HCT116 (cell line): ENCODE measurements at regions not wholly inside any gene's neighbourhood (a gene's known extent, or its start where the extent isn't known, plus 50 kb on each side); places are given as distances from the start of the nearest gene placed in this dataset.

ENCODE experiments used
- ATAC-seq: fragments of 200-7000 bp; cut with Tn5 transposase; 2 replicates; pipeline ENCODE4 v1.9.1; 2020; ENCODE audit warnings: mild to moderate bottlenecking, moderate library complexity
- BruUV-seq: library from RNA; stranded (reverse); fragments of 400-500 nt; replicated peaks from 2 replicates; lab custom pipeline; 2021; lab: Mats Ljungman, UMichigan
- CTCF ChIA-PET: fragments of 300-600 bp; sonication (Branson Sonifier 250); formaldehyde crosslinking; loops from one replicate; lab custom pipeline; 2021; ENCODE audit warnings: antibody characterized with exemption; lab: Charles Lee
- POLR2A ChIA-PET: fragments of 300-600, 350-600 bp; sonication (Branson Sonifier 250); formaldehyde crosslinking; loops from one replicate; lab custom pipeline; 2021; ENCODE audit warnings: antibody characterized with exemption; lab: Charles Lee
- RAD21 ChIA-PET, 2 experiments: fragments of 300-600 bp; sonication (Branson Sonifier 250); formaldehyde crosslinking; loops; one replicate each; lab custom pipeline; 2023; ENCODE audit warnings: low total read pairs in 2 of 2; ENCODE audit not compliant: uncharacterized antibody in 2 of 2, unreplicated experiment in 2 of 2, low non-redundant PET in 1 of 2; lab: Charles Lee
- DNase-seq: peaks from one replicate; pipeline ENCODE4 v3.0.0-alpha.2; 2010; ENCODE audit warnings: low read depth, low spot score
- H2AFZ ChIP-seq: fragments of 200-600 bp; shearing (Covaris generic), sonication (generic); 2 replicates; pipeline ENCODE4 v1.6.1; 2017; ENCODE audit warnings: low read depth, mixed run types, mixed read lengths, antibody characterized with exemption, low read length; ENCODE audit not compliant: poor library complexity, severe bottlenecking
- H3K27ac ChIP-seq: 2 replicates; pipeline ENCODE4 v1.5.1; 2012; ENCODE audit warnings: low read depth, low read length
- H3K27me3 ChIP-seq: fragments of 200-600 bp; sonication (generic); 2 replicates; pipeline ENCODE4 v1.6.1; 2016; ENCODE audit warnings: mixed run types, low read length, mixed read lengths; ENCODE audit not compliant: insufficient read depth
- H3K36me3 ChIP-seq, 2 experiments: fragments of 200-500 bp in 1 of 2; fragments of 200-600 bp in 1 of 2; sonication (Bioruptor generic) in 1 of 2; sonication (generic) in 1 of 2; 2 replicates each; pipeline versions ENCODE4 v1.5.1 to v1.6.1; 2014 to 2016; ENCODE audit warnings: low read length in 2 of 2, inconsistent platforms in 1 of 2, mixed read lengths in 1 of 2, mixed run types in 1 of 2; ENCODE audit not compliant: insufficient read depth in 2 of 2, control insufficient read depth in 1 of 2
- H3K4me1 ChIP-seq, 2 experiments: fragments of 200-600 bp in 1 of 2; sonication (generic) in 1 of 2; 2 replicates each; pipeline versions ENCODE4 v1.5.1 to v1.6.1; 2012 to 2017; ENCODE audit warnings: low read length in 2 of 2, inconsistent platforms in 1 of 2, mild to moderate bottlenecking in 1 of 2, mixed read lengths in 1 of 2, mixed run types in 1 of 2, moderate library complexity in 1 of 2; ENCODE audit not compliant: insufficient read depth in 2 of 2, control insufficient read depth in 1 of 2
- H3K4me2 ChIP-seq: fragments of 200-600 bp; sonication (generic); 2 replicates; pipeline ENCODE4 v1.6.1; 2017; ENCODE audit warnings: mixed run types, low read length, mixed read lengths
- H3K4me3 ChIP-seq, 2 experiments: fragments of 200-600 bp in 1 of 2; sonication (generic) in 1 of 2; replicated peaks in 1 of 2; 2 replicates each; pipeline ENCODE4 v1.5.1; 2011 to 2016; ENCODE audit warnings: low read length in 2 of 2, control low read depth in 1 of 2, low read depth in 1 of 2, mild to moderate bottlenecking in 1 of 2, mixed read lengths in 1 of 2, mixed run types in 1 of 2
- H3K79me2 ChIP-seq: fragments of 200-600 bp; sonication (generic); 2 replicates; pipeline ENCODE4 v1.6.1; 2017; ENCODE audit warnings: mild to moderate bottlenecking, mixed run types, low read length, moderate library complexity, mixed read lengths; ENCODE audit not compliant: insufficient read depth
- H3K9ac ChIP-seq: fragments of 200-600 bp; sonication (generic); 2 replicates; pipeline ENCODE4 v1.6.1; 2016; ENCODE audit warnings: low read length, mixed read lengths
- H3K9me2 ChIP-seq: fragments of 200-600 bp; sonication (generic), shearing (Covaris generic); 2 replicates; pipeline ENCODE4 v1.6.1; 2017; ENCODE audit warnings: mixed run types, mild to moderate bottlenecking, moderate library complexity; ENCODE audit not compliant: insufficient read depth
- H3K9me3 ChIP-seq, 2 experiments: fragments of 200-500 bp in 1 of 2; fragments of 200-600 bp in 1 of 2; sonication (Bioruptor generic) in 1 of 2; sonication (generic) in 1 of 2; 2 replicates each; pipeline ENCODE4 v1.6.1; 2014 to 2017; ENCODE audit warnings: low read length in 2 of 2, mixed read lengths in 2 of 2, inconsistent platforms in 1 of 2, low read depth in 1 of 2, mild to moderate bottlenecking in 1 of 2, mixed run types in 1 of 2, moderate library complexity in 1 of 2; ENCODE audit not compliant: control insufficient read depth in 1 of 2, insufficient read depth in 1 of 2
- H4K20me1 ChIP-seq: fragments of 200-600 bp; sonication (generic), shearing (Covaris generic); 2 replicates; pipeline ENCODE4 v1.6.1; 2017; ENCODE audit warnings: mixed run types, mild to moderate bottlenecking, moderate library complexity; ENCODE audit not compliant: insufficient read depth
- CEBPB ChIP-seq: IDR thresholded peaks from 2 replicates; pipeline ENCODE4 v1.6.1; 2012; ENCODE audit warnings: low read depth
- ELF1 ChIP-seq: IDR thresholded peaks from 2 replicates; pipeline ENCODE4 v1.6.1; 2012; ENCODE audit warnings: low read depth, borderline replicate concordance
- EZH2 ChIP-seq: fragments of 200-600 bp; sonication (generic); IDR thresholded peaks from 2 replicates; pipeline ENCODE4 v1.6.1; 2017; ENCODE audit warnings: antibody characterized with exemption, mixed run types
- EZH2phosphoT487 ChIP-seq: fragments of 200-600 bp; IDR thresholded peaks from 2 replicates; pipeline ENCODE4 v1.6.1; 2018; ENCODE audit warnings: antibody characterized with exemption, borderline replicate concordance
- FOSL1 ChIP-seq: IDR thresholded peaks from 2 replicates; pipeline ENCODE4 v1.6.1; 2012; ENCODE audit warnings: low read depth
- POLR2A ChIP-seq: IDR thresholded peaks from 2 replicates; pipeline ENCODE4 v1.7.0; 2011; ENCODE audit warnings: borderline replicate concordance; ENCODE audit not compliant: insufficient read depth, insufficient read length; ENCODE audit errors: extremely low read depth
- POLR2AphosphoS5 ChIP-seq: IDR thresholded peaks from 2 replicates; pipeline ENCODE4 v1.6.1; 2011; ENCODE audit warnings: mild to moderate bottlenecking, low read depth, low read length, moderate library complexity
- RAD21 ChIP-seq: IDR thresholded peaks from 2 replicates; pipeline ENCODE4 v1.6.1; 2012; ENCODE audit warnings: low read depth, mild to moderate bottlenecking
- SIN3A ChIP-seq: IDR thresholded peaks from 2 replicates; pipeline ENCODE4 v1.6.1; 2012; ENCODE audit warnings: low read depth
- SP1 ChIP-seq: IDR thresholded peaks from 2 replicates; pipeline ENCODE4 v1.6.1; 2012; ENCODE audit warnings: low read depth
- ZNF274 ChIP-seq: fragments of 200-500 bp; sonication (Bioruptor generic); IDR thresholded peaks from 2 replicates; pipeline ENCODE4 v1.6.1; 2014; ENCODE audit warnings: mild to moderate bottlenecking, low read depth, low read length, inconsistent platforms
- intact Hi-C: fragments of 100-400 bp; cut with micrococcal nuclease; formaldehyde crosslinking; loops from 2 replicates; pipeline ENCODE4 v1.10.0; 2022
- TF ChIP-seq, protein P1 (sequence below): IDR thresholded peaks from 2 replicates; pipeline ENCODE4 v1.6.1; 2012
- TF ChIP-seq, protein P2 (sequence below): IDR thresholded peaks from 2 replicates; pipeline ENCODE4 v1.6.1; 2011; ENCODE audit warnings: mild to moderate bottlenecking, low read length, moderate library complexity; ENCODE audit not compliant: insufficient replicate concordance; ENCODE audit errors: extremely low read depth
- TF ChIP-seq, protein P3 (sequence below), 3 experiments: fragments of 200-600 bp in 1 of 3; sonication (generic) in 1 of 3; IDR thresholded peaks in 2 of 3; conservative IDR thresholded peaks in 1 of 3; 2 replicates each; pipeline ENCODE4 v1.5.1; 2012 to 2017; ENCODE audit warnings: low read depth in 2 of 3, low read length in 2 of 3, antibody characterized with exemption in 1 of 3, borderline replicate concordance in 1 of 3, control low read depth in 1 of 3, mild to moderate bottlenecking in 1 of 3, mixed read lengths in 1 of 3, mixed run types in 1 of 3, moderate library complexity in 1 of 3; ENCODE audit not compliant: insufficient read depth in 1 of 3
- TF ChIP-seq, protein P4 (sequence below): IDR thresholded peaks from 2 replicates; pipeline ENCODE4 v1.6.1; 2012

DNA sequence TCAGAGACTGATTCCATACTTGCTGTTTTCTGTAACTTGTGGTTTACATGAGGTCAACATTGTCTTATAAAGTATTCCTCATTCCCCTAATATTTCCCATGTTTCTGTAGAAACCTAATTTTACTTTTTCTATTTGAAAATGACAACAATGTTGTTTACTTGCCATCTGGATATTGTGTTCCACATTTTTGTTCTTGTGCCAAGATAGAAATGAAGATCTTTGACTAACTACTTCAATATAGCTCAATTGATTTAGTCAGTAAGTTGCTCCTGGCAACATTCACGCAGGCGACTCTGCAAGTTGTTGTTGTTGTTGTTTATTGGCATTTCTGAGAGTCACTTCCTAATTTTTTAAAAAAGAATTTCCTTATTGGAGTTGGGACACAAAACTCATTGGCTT, 69.5 kb downstream of the CAVIN2 start:
- no peaks in the 10 kb centered on the region for H3K4me1 ChIP-seq
- BruUV-seq: no TSS peak
- CTCF ChIA-PET: no interaction called here

More for the DNA sequence above, 69.5 kb downstream of the CAVIN2 start:
- ATAC-seq (no peak), DNase-seq (no peak)
- H3K79me2 ChIP-seq: no peaks in the 10 kb centered on the region
- no peaks in the 10 kb centered on the region for H3K9me2 ChIP-seq
- TF ChIP-seq SIN3A (no peak), POLR2A (no peak), SP1 (no peak), EZH2phosphoT487 (no peak), EZH2 (no peak), CEBPB (no peak), POLR2AphosphoS5 (no peak), ELF1 (no peak), ZNF274 (no peak), FOSL1 (no peak), RAD21 (no peak)
- TF ChIP-seq, protein P1, sequence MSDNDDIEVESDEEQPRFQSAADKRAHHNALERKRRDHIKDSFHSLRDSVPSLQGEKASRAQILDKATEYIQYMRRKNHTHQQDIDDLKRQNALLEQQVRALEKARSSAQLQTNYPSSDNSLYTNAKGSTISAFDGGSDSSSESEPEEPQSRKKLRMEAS: no peak
- TF ChIP-seq, protein P2, sequence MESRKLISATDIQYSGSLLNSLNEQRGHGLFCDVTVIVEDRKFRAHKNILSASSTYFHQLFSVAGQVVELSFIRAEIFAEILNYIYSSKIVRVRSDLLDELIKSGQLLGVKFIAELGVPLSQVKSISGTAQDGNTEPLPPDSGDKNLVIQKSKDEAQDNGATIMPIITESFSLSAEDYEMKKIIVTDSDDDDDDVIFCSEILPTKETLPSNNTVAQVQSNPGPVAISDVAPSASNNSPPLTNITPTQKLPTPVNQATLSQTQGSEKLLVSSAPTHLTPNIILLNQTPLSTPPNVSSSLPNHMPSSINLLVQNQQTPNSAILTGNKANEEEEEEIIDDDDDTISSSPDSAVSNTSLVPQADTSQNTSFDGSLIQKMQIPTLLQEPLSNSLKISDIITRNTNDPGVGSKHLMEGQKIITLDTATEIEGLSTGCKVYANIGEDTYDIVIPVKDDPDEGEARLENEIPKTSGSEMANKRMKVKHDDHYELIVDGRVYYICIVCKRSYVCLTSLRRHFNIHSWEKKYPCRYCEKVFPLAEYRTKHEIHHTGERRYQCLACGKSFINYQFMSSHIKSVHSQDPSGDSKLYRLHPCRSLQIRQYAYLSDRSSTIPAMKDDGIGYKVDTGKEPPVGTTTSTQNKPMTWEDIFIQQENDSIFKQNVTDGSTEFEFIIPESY: no peak
- TF ChIP-seq, protein P3, sequence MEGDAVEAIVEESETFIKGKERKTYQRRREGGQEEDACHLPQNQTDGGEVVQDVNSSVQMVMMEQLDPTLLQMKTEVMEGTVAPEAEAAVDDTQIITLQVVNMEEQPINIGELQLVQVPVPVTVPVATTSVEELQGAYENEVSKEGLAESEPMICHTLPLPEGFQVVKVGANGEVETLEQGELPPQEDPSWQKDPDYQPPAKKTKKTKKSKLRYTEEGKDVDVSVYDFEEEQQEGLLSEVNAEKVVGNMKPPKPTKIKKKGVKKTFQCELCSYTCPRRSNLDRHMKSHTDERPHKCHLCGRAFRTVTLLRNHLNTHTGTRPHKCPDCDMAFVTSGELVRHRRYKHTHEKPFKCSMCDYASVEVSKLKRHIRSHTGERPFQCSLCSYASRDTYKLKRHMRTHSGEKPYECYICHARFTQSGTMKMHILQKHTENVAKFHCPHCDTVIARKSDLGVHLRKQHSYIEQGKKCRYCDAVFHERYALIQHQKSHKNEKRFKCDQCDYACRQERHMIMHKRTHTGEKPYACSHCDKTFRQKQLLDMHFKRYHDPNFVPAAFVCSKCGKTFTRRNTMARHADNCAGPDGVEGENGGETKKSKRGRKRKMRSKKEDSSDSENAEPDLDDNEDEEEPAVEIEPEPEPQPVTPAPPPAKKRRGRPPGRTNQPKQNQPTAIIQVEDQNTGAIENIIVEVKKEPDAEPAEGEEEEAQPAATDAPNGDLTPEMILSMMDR (IDR thresholded peaks at IDR 0.05 in 2 of 3, conservative IDR thresholded peaks at IDR 0.05 in 1 of 3; ENCODE audit: borderline replicate concordance in 1 of 3, insufficient read depth in 1 of 3, low read depth in 2 of 3, low read length in 2 of 3): no peak
- TF ChIP-seq, protein P4, sequence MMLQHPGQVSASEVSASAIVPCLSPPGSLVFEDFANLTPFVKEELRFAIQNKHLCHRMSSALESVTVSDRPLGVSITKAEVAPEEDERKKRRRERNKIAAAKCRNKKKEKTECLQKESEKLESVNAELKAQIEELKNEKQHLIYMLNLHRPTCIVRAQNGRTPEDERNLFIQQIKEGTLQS: no peak
- no peaks in the 10 kb centered on the region for H3K9me3 ChIP-seq
- H3K27ac ChIP-seq: no peak overlapping the region
- no peak overlapping the region for H3K9ac ChIP-seq
- no peak overlapping the region for H3K4me2 ChIP-seq
- no peaks in the 10 kb centered on the region for H4K20me1 ChIP-seq
- H3K4me3 ChIP-seq: no peak overlapping the region
- ChIA-PET RAD21 (no interaction called here), POLR2A (no interaction called here)
- intact Hi-C loops: no loop called here
- no peaks in the 10 kb centered on the region for H3K36me3 ChIP-seq
- no peak overlapping the region for H2AFZ ChIP-seq
- no peaks in the 10 kb centered on the region for H3K27me3 ChIP-seq
